HEK293T (cell line): ENCODE measurements at regions not wholly inside any gene's neighbourhood (a gene's known extent, or its start where the extent isn't known, plus 50 kb on each side); places are given as distances from the start of the nearest gene placed in this dataset.

Source experiments
- BHLHE40 ChIP-seq: fragments of 450-650 bp; IDR thresholded peaks from 2 replicates; pipeline ENCODE4 v1.6.1; 2016; ENCODE audit warnings: mild to moderate bottlenecking, moderate library complexity, borderline replicate concordance
- CTBP1 ChIP-seq: fragments of 450-650 bp; IDR thresholded peaks from 2 replicates; pipeline ENCODE4 v1.6.1; 2016; ENCODE audit warnings: borderline replicate concordance
- ELF4 ChIP-seq: fragments of 450-650 bp; IDR thresholded peaks from 2 replicates; pipeline ENCODE4 v1.6.1; 2017; ENCODE audit warnings: antibody characterized with exemption
- FOXA1 ChIP-seq: fragments of 450-650 bp; IDR thresholded peaks from 2 replicates; pipeline ENCODE4 v1.6.1; 2016; ENCODE audit warnings: mild to moderate bottlenecking
- FOXK2 ChIP-seq: fragments of 450-650 bp; IDR thresholded peaks from 2 replicates; pipeline ENCODE4 v1.6.1; 2016; ENCODE audit warnings: mild to moderate bottlenecking
- FOXM1 ChIP-seq: fragments of 450-650 bp; IDR thresholded peaks from 2 replicates; pipeline ENCODE4 v1.6.1; 2017; ENCODE audit warnings: mild to moderate bottlenecking, borderline replicate concordance
- HDGF ChIP-seq: fragments of 450-650 bp; IDR thresholded peaks from 2 replicates; pipeline ENCODE4 v1.6.1; 2017; ENCODE audit warnings: antibody characterized with exemption, borderline replicate concordance
- L3MBTL2 ChIP-seq: fragments of 450-650 bp; conservative IDR thresholded peaks from 2 replicates; pipeline ENCODE4 v1.6.1; 2016; ENCODE audit warnings: mild to moderate bottlenecking
- LEF1 ChIP-seq: fragments of 450-650 bp; IDR thresholded peaks from 2 replicates; pipeline ENCODE4 v1.6.1; 2017; ENCODE audit warnings: mild to moderate bottlenecking, borderline replicate concordance
- SP1 ChIP-seq: fragments of 450-650 bp; IDR thresholded peaks from 2 replicates; pipeline ENCODE4 v1.6.1; 2017
- TARDBP ChIP-seq: fragments of 450-650 bp; IDR thresholded peaks from 2 replicates; pipeline ENCODE4 v1.6.1; 2016
- ZNF384 ChIP-seq: fragments of 450-650 bp; IDR thresholded peaks from 2 replicates; pipeline ENCODE4 v1.6.1; 2016
- TF ChIP-seq, protein P1 (sequence below): fragments of 450-650 bp; IDR thresholded peaks from 2 replicates; pipeline ENCODE4 v1.6.1; 2016

DNA sequence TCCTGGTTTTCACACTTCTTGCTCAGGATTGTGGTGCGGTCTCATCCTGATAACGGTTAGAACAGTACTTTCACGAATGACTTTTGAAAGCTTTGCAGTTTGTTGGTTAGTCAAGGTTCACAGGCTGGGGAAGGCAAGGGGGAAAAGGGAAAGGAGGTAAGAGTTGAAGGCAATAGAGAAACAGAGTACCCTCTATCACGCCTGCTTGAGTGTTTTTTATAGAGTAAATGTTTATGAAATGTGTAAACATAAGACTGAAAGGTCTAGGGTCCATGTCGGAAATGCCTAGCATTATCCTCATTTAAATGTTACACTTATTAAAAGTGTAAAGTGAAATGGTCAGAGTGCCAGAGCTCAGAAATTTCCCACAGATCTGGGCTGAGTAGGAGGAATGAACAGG is 167.4 kb downstream of the URB2 start:
- TF ChIP-seq SP1 (no peak), HDGF (no peak), TARDBP (no peak), FOXA1 (no peak), FOXM1 (no peak), ZNF384 (no peak), L3MBTL2 (no peak), ELF4 (no peak), BHLHE40 (no peak), CTBP1 (no peak), FOXK2 (no peak), LEF1 (no peak)
- TF ChIP-seq, protein P1, sequence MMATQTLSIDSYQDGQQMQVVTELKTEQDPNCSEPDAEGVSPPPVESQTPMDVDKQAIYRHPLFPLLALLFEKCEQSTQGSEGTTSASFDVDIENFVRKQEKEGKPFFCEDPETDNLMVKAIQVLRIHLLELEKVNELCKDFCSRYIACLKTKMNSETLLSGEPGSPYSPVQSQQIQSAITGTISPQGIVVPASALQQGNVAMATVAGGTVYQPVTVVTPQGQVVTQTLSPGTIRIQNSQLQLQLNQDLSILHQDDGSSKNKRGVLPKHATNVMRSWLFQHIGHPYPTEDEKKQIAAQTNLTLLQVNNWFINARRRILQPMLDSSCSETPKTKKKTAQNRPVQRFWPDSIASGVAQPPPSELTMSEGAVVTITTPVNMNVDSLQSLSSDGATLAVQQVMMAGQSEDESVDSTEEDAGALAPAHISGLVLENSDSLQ, result no peak
